ENCODE measurements at regions not wholly inside any gene's neighbourhood (a gene's known extent, or its start where the extent isn't known, plus 50 kb on each side); places are given as distances from the start of the nearest gene placed in this dataset.
"Not testable (repeated sequence)": the region's sequence is repeated elsewhere in the genome, so short reads cannot be mapped to it uniquely, and the experiment has no call there.

DNA sequence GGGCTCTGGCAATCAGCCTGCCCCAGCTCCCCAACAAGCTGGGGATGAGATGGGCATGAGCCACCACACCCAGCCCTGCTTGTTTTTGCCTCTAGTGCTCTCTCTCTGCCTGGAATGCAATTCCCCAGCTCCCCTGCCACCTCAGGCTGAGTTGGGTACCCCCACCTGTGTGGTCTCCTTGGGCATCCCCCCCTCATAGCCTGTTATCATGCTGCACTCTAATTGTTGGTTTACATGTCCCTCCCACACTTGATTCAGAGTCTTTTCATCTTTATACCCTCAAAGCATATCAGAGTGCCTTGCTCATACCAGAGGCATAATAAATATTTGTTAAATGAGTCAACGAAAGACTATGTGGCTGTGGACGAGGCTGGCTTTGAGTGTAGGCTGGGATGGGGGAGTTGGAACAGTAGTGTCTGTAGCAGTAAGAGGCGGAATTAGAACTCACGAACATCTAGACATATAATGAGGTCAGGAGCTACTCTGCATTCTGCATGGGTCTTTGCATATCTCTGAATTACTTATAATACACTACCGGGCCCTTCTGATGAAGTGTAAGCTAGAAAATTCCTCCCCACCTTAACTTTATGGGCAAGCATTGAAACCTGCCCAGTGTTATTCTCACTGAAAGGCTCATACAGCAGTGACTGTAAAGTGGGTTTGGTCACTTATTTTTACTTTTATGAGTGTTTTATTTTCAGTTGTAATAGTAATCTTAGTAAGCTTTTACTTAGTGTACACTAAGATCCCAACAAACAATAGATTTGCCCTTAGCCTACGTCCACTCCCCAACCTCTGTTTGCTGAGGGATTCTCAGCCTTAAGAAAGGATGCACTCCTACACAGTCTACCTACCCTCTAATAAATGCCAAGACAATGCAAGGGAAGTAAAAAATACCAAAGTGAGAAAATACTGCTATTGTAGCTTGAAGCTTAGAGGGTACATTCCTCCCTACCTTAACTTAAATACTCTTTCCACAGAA, 58.7 kb downstream of the EDN1 start:
- DNase-seq (ENCODE audit: insufficient read length, low spot score) (no peak), FAIRE-seq (no peak)

DNA sequence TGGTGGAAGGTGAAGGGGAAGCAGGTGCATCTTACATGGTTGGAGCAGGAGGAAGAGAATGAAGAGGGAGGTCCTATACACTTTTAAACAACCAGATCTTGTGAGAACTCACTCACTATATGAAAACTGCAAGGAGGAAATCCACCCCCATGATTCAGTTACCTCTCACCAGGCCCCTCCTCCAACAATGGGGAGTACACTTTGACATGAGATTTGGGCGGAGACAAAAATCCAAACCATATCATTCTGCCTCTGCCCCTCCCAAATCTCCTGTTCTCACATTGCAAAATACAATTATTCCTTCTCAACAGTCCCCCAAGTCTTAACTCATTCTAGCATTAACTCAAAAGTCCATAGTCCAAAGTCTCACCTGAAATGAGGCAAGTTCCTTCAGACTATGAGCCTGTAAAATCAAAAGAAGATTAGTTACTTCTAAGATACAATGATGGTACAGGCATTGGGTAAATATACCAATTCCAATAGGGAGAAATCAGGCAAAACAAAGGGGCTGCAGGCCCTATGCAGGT, 60.5 kb downstream of the EDN1 start:
- no peak for FAIRE-seq
- no peak for DNase-seq (ENCODE audit: insufficient read length, low spot score)

DNA sequence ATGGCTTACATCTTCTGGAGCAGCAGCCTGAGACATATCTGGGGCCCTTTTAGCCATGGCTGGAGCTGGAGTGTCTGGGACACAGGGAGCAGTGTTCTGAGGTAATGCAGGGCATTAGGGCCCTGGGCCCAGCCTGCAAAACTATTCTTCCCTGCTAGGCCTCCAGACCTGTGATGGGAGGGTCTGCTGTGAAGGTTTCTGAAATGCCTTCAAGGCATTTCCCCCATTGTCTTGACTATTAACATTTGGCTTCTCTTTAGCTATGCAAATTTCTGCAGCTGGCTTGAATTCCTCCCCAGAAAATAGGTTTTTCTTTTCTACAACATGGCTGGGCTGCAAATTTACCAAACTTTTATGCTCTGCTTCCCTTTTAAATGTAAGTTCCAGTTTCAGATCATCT, 61.5 kb downstream of the EDN1 start:
- DNase-seq (ENCODE audit: insufficient read length, low spot score) (no peak), FAIRE-seq (no peak)

DNA sequence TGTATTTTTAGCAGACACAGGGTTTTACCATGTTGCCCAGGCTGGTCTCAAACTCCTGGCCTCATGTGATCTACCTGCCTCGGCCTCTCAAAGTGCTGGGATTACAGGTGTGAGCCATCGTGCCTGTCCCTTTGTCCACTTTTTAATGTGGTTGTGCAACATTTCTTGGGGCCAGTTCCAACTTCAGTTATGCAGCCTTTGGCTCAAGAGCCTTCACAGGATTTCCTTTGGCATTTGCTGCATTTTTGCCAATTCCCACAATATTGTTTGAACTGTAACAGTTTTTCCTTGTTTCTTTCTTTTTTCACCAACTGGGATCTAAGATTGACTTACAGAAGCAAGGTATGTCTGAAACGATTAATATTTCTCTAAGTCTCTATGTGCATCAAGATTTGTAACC, 63.6 kb downstream of the EDN1 start:
- DNase-seq (ENCODE audit: insufficient read length, low spot score), result no peak
- no peak for FAIRE-seq

DNA sequence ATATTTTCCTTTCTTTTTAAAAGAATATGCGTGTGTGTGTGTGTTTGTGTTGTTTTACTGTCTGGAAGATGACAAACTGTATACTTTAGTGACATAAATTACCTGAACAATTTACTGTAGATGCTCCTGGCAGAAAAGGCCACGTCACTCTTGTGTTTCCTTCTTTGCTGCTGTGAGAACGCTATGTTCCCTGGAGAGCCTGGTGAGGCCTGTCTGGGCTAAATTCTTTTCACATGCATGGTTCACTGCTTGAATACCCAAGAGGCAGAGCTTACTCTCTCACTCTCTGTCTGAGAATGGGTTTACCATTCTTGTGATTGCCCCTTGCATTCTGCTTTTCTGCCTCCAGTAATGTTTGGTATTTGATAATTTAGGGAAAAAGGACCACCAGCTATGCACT, 64.3 kb downstream of the EDN1 start:
- no peak for DNase-seq (ENCODE audit: insufficient read length, low spot score)
- FAIRE-seq, result peak; percentile 68

DNA sequence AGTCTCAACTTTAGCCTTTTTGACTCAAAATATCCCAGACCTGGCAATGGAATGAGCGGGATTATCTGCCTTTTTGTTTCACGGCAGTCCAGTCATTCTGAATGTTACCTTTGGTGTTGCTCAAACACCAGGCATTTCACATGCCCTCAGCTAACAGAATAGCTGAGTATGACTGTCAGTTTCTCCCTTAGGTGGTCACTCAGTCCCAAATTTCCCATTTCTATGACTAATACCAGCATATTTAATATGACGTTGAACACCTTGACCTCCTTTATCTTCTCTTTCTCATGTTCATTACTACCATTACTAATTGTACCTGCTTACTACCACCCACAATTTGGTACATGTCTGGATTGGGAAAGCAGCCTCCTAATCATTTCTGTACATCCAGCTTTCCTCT, 65.2 kb downstream of the EDN1 start:
- FAIRE-seq, result peak; percentile 77

DNA sequence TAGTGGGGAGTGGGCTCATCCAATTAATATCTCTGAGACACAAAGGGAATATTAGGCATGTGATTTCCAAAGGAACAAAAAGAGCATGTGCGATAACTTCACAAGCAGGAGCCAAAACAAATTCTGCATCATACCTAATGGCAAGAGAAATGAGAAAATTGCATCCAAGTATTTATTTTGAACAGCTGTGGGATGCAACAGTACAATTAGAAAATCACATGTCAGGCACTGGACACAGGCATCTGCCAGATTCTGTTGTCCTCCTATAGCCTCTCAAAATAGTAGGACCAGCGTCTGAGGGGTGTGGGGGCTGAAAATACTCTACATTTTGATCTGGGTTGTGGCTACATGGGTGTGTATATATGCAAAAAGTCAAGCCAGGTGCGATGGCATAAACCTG, 66.3 kb downstream of the EDN1 start:
- FAIRE-seq, result peak; percentile 66

More for the DNA sequence above, 65.2 kb downstream of the EDN1 start:
- no peak for DNase-seq (ENCODE audit: insufficient read length, low spot score)

DNA sequence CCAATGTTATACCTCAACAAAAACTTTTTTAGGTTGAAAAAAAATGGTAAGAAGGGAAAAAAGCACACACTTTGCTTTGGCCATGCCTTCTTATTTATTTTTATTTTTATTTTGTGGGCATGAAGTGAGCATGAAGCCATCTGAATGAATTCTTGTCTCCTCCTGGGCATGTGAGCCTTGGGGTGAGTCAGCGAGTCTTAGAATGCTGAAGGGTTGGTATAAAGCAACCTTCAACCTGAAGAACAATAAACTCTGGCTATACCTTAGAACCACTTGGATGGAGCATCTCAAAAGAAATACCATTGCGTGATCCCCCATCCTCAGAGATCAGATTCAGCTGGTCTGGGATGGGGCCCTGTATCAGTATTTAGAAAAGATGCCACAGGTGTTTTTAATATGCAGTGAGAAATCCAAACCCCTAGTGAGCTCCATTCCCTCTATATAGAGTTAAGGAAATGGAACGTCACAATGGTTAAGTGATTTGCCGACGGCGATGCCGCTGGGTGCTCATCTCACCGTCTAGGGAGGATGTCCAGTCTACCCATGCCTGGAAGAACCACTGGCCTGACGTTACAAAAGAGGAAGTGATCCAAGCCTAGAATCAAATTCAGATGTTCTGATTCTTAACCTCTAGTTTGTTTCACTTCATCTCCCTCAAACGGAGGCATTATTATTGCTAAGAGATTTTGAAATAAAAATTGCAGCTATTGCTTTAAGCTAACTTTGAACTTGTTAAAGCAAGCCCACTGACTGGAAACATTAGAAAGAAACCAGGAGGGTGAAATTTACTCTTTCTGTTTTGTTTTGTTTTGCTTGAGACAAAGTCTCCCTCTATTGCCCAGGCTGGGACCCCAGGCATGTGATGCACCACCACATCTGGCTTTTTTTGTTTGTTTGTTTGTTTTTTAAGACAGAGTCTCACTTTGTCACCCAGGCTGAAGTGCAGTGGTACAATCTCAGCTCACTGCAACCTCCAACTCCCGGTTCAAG, 67.1 kb downstream of the EDN1 start:
- DNase-seq (ENCODE audit: insufficient read length, low spot score) (peak; percentile 40), FAIRE-seq (peak; percentile 90)

More for the DNA sequence above, 66.3 kb downstream of the EDN1 start:
- no peak for DNase-seq (ENCODE audit: insufficient read length, low spot score)

DNA sequence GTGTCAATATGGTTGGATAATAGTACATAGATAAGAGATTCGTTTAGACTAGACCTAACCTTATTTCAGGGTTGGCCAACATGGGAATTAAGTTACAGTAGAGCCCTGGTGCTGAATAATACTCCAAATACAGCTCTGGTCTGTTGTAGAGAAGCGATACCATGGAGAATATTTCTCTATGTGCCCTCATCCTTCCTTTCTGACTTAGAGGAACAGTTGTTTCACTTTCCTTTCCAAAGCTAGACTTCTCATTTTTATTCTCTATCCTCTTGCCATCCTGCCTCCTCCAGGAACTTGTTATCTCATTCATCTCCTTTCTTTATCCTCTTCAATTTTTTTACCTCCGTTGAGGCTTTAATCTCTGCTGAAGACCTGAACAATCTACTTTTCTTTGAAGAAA, 68.9 kb downstream of the EDN1 start:
- FAIRE-seq (peak; percentile 93), DNase-seq (ENCODE audit: insufficient read length, low spot score) (no peak)

DNA sequence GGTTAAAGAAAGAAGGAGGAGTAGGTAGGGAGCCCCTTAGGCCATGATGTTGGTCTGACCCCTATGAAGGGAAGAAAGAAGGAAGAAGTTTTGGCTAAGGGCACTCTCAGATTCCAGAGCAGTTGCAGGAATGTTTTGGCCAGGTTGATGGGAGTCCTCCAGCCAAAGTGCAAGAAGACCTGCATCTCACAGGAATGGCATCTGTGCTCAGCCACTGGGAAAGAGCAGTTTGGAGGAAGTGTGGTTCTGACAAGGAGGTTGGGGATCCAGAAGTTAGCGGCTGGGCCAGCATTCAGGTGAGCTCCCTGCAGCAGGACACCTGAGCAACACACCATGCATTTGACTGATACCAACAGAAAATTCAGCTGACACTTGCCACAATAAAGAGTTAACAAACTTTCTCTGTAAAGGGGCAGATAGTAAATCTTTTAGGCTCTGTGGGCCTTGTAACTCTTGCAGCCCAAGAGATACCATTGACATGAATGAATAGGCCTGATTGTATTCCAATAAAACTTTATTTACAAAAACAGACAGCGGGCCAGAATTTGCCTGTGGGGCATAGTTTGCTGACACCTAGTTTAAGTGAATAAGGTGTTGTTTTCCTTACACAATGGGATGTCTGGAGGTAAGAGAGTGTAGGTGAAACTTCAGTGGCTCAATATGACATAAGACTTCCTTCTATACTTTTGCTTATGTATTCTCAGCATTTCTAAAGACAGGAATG, 71.0 kb downstream of the EDN1 start:
- peak; percentile 72 for FAIRE-seq

DNA sequence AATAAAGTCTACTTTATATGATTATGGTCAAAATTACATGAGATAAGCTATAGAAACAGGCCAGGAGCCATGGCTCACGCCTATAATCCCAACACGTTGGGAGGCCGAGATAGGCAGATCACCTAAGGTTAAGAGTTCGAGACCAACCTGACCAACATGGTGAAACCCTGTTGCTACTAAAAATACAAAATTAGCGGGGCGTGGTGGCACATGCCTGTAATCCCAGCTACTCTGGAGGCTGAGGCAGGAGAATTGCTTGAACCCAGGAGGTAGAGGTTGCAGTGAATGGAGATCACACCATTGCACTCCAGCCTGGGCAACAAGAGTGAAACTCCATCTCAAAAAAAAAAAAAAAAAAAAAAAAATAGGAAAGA, 73.1 kb downstream of the EDN1 start:
- DNase-seq (ENCODE audit: insufficient read length, low spot score), result not testable (repeated sequence)

More for the DNA sequence above, 71.0 kb downstream of the EDN1 start:
- DNase-seq (ENCODE audit: insufficient read length, low spot score), result no peak

DNA sequence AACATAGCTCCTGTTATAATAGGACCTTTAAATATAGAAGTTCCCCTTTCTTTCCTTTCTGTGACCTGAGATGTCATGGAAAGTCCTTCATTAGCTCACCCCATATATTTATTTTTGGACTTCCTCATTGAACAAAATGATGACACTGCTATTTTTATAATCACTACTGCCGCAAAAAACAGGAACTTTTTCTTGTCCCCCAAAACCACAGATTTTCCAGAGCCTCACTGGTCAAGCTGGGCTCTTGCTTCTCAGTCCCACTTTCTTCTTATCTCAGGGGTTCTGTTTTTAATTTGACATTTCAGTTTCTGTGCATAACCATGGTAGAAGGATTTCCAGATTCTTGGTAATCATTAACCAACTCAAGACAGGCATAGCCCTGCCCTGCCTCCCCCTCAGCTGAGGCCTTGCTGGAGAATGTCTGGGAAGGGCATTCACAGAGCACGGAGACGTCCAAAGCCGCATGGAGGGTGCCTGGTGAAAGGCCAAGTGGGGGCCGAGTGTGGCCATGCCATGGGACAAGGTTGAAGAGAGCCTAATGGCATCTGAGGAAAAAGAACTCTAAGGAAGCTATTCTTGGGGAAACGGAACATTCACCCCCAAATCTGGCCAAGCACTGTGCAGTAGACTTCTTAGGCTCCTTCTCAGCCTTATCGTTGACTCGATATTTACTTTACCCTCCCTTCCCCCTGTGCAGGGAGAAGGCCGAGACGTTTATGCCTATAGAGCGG, 73.7 kb downstream of the EDN1 start:
- FAIRE-seq (peak; percentile 99), DNase-seq (ENCODE audit: insufficient read length, low spot score) (no peak)

More for the DNA sequence above, 73.1 kb downstream of the EDN1 start:
- FAIRE-seq, result not testable (repeated sequence)

DNA sequence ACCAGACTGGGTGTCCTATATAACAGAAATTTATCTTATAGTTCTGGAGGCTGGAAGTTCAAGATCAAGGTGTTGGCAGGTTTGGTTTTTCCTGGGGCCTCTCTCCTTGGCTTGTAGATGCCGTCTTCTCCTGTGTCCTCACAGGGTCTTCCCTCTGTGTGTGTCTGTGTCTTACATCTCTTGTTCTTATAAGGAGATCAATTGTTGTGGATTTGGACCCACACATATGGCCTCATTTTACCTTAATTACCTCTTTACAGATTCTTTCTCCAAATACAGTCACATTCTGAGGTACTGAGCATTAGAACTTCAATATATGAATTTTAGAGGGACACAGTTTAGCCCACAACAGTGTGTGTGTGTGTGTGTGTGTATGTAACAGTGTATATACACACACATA, 74.5 kb downstream of the EDN1 start:
- DNase-seq (ENCODE audit: insufficient read length, low spot score), result no peak
- FAIRE-seq, result no peak

DNA sequence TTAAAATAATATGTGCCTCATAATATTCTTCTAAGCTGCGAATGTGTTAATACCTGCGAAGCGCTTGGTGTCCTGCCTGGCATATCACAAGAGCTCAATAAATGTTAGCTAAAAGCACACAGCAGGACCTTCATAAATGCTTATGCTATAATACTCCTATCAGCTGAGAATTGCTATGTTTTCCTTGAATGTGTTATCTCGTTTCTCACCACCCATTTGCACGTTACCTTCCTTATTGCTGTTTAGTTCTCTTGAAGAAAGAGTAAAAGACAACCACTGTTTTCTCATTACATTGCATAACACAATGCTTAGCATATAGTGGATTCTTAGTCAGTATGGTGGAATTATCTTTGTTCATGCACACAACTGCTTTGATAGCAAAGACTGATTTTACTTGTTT, 76.6 kb downstream of the EDN1 start:
- FAIRE-seq (peak; percentile 66), DNase-seq (ENCODE audit: insufficient read length, low spot score) (no peak)

DNA sequence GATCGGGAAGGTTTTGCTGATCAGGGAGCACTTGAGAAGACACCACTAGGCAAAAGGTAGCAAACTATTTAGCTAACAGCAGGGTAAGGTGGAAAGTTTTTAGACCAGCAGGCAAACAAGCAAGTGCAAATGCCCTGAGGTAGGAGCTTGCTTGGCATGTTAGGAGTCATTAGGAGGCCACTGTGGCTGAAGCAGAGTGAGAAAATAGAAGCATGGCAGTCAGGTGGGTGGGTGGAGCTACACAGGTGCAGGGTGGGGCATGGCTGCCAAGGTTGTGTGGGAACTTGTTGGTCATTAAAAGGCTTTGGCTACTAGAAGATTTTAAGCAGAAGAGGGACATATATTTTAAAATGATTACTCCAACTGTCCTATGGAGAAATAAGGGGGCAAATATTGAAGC, 77.3 kb downstream of the EDN1 start:
- FAIRE-seq (no peak), DNase-seq (ENCODE audit: insufficient read length, low spot score) (no peak)

DNA sequence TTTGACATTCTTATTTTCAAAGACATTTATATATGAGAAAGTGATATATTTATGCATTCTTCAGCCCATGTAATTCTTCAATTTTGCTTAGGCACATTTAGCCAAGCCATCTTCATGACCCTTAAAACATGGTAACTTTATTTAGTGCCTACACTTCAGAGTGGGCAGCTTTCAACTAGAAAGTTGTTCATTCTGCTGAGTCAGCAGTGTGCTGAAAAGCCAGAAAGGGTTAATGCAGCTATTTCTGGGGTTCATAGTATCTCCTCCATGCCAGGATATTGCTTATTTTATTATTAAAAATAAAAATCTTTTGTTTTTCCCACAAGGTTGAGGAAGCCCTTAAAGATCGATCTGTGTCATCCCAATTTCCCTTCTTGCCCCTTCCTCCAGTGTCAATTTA, 79.2 kb downstream of the EDN1 start:
- FAIRE-seq, result no peak
- no peak for DNase-seq (ENCODE audit: insufficient read length, low spot score)

DNA sequence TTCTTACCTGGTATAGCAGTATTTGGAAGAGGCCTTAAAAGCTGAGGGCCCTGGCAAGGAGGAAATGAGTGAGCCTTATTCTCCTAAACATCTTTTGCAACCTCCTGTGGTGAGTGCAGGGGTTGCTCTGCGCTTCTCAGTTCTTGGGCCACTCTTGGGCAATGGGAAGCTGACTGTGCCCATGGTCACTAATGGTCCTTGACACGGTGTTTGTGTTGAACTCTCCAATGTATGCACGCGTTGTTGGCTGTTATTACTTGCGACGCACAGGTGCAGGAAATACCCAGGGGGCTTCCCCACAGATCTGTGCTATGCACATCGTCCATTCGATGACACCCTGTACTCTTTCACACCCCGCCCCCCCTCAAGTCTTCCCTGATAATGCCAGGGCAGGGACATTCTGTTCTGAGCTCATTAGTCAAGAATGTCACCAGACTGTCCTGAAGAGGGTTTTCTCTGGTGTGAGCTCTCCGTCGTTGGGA, 79.7 kb downstream of the EDN1 start:
- peak; percentile 90 for FAIRE-seq

DNA sequence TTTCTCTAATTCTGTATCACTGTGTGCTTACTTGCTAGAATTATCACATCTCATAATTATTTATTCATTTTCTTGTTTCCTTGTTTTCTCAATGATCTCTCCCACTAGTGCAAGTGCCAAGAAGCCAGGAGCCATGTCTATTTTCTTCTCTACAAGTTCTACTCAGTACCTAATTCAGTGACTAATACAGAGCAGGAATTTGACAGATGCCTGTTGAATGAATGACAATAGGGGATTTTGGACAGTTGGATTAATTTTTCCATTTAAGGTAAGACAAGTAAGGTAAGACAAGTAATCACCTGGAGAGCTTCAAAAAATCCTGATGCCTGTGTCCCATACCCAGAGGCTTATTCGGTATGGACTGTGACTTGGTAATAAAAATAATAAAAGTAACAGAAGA, 81.0 kb downstream of the EDN1 start:
- no peak for FAIRE-seq
- DNase-seq (ENCODE audit: insufficient read length, low spot score), result no peak

More for the DNA sequence above, 79.7 kb downstream of the EDN1 start:
- peak; percentile 16 for DNase-seq (ENCODE audit: insufficient read length, low spot score)

DNA sequence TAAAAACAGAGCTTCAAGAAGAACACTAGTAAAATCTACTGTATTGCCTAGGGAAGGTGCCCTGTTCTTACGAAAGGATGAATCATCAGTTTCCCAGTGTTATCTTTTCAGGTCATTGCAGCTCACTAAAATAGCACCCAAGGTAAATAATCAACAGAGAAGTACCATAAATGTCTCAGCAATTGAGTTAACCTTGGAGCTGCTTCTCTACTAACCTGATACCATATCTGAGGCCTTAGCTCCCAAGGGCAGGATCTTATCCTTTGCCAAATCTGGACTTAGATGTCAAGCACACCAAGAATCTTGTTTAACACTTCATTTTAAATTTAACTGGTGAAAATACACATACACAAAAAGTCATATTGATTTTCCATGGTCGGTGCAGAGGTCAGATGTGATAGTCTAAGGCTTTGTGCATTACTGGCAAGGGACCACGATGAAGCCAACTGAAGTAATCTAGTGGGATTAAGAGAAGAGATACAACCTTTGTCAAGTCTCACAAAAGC, 81.5 kb downstream of the EDN1 start:
- FAIRE-seq, result peak; percentile 97
- DNase-seq (ENCODE audit: insufficient read length, low spot score), result no peak
